Smooth muscle cell (in vitro differentiated cells): ENCODE measurements at regions not wholly inside any gene's neighbourhood (a gene's known extent, or its start where the extent isn't known, plus 50 kb on each side); places are given as distances from the start of the nearest gene placed in this dataset.
A peak's percentile ranks its signal among the peaks of the same experiment; 100 is the strongest.

Source experiments
- DNase-seq: peaks from one replicate; lab custom pipeline; 2025; ENCODE audit not compliant: unreplicated experiment; lab: John Stamatoyannopoulos, UW
- H2AFZ ChIP-seq: fragments of 200-600 bp; sonication (generic); 2 replicates; pipeline ENCODE4 v1.6.0; 2016; ENCODE audit warnings: antibody characterized with exemption, low read depth, mild to moderate bottlenecking
- H3F3A ChIP-seq: fragments of 200-600 bp; sonication (generic); 2 replicates; pipeline ENCODE4 v1.6.0; 2017; ENCODE audit warnings: antibody characterized with exemption, low read depth
- H3K27ac ChIP-seq: fragments of 200-600 bp; sonication (generic); 2 replicates; pipeline ENCODE4 v1.5.1; 2016; ENCODE audit warnings: low read depth, mild to moderate bottlenecking
- H3K27me3 ChIP-seq: fragments of 200-600 bp; sonication (generic); 2 replicates; pipeline ENCODE4 v1.6.1; 2016; ENCODE audit warnings: low read depth, mild to moderate bottlenecking
- H3K36me3 ChIP-seq: fragments of 200-600 bp; sonication (generic); 2 replicates; pipeline ENCODE4 v1.5.1; 2016; ENCODE audit warnings: low read depth
- H3K4me1 ChIP-seq: fragments of 200-600 bp; sonication (generic); 2 replicates; pipeline ENCODE4 v1.5.1; 2016; ENCODE audit warnings: low read depth
- H3K4me2 ChIP-seq: fragments of 200-600 bp; sonication (generic); 2 replicates; pipeline ENCODE4 v1.6.0; 2016; ENCODE audit warnings: mild to moderate bottlenecking
- H3K4me3 ChIP-seq: fragments of 200-600 bp; sonication (generic); 2 replicates; pipeline ENCODE4 v1.5.1; 2016; ENCODE audit warnings: mild to moderate bottlenecking
- H3K79me2 ChIP-seq: fragments of 200-600 bp; sonication (generic); 2 replicates; pipeline ENCODE4 v1.6.0; 2016; ENCODE audit warnings: low read depth, mild to moderate bottlenecking
- H3K9ac ChIP-seq: fragments of 200-600 bp; sonication (generic); 2 replicates; pipeline ENCODE4 v1.6.0; 2016; ENCODE audit warnings: low read depth
- H3K9me3 ChIP-seq: fragments of 200-600 bp; sonication (generic); replicated peaks from 2 replicates; pipeline ENCODE4 v1.5.1; 2016; ENCODE audit warnings: low read depth
- H4K20me1 ChIP-seq: fragments of 200-600 bp; sonication (generic); 2 replicates; pipeline ENCODE4 v1.6.0; 2016; ENCODE audit warnings: low read depth
- CTCF ChIP-seq: fragments of 200-600 bp; sonication (generic); IDR thresholded peaks from 2 replicates; pipeline ENCODE4 v1.5.1; 2017; ENCODE audit warnings: borderline replicate concordance, mild to moderate bottlenecking, antibody characterized with exemption; ENCODE audit not compliant: insufficient read depth, poor library complexity, severe bottlenecking
- WGBS: methylation state at CpG from one replicate; pipeline ENCODE4 v1.1.7; 2016; ENCODE audit warnings: low lambda C conversion rate; 5-methylcytosine and 5-hydroxymethylcytosine counted together

DNA sequence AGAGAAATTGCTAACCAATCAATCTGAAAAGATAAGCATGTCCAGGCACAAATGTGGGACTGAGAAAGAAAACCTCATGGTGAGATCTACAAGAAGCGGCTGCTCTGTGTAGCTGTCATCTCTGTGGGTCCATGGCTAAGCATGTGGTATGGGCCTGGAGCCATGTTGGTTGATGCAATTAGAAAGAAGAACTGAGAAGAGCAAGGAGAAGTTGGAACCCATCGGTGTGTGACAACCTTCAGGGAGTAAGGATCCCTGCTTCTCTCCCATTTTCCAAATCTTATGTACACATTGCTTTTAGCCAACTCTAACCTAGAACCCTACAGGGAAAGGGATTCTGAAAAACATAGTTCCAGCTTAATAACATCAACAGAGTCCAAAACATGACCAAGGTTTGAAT is 890.2 kb downstream of the FSTL5 start:
- H3K9ac ChIP-seq: no peak overlapping the region
- H3K4me3 ChIP-seq: no peak overlapping the region
- H4K20me1 ChIP-seq: no peaks in the 10 kb centered on the region
- WGBS: 100% methylated on average over 2 of the region's 2 CpGs
- no peak for DNase-seq
- no peak overlapping the region for H2AFZ ChIP-seq
- no peaks in the 10 kb centered on the region for H3K27me3 ChIP-seq
- H3K27ac ChIP-seq: no peak overlapping the region
- H3K36me3 ChIP-seq: no peaks in the 10 kb centered on the region
- H3K9me3 ChIP-seq: no peaks in the 10 kb centered on the region
- H3K4me1 ChIP-seq: no peaks in the 10 kb centered on the region
- H3F3A ChIP-seq: no peaks in the 10 kb centered on the region
- no peak overlapping the region for H3K4me2 ChIP-seq
- H3K79me2 ChIP-seq: no peaks in the 10 kb centered on the region
- TF ChIP-seq CTCF: no peak

DNA sequence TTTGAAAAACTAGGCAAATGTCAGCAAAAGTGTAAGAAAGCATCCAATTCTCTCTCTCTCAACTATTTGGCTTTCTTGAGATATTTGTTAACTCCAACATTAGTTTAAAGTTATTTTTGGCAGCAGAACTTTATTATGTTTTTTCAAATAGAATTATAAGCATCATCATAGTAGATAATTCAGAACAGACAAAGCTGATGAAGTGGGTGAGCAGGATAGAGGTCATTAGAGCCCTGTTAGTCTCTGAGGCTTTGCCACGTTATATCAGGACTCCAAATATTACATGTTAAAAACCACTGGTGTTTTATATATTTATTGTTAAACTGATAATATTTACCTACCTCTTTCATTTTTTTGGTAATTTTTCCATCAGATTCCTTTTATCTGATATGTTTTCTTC is 903.0 kb downstream of the FSTL5 start:
- no peak overlapping the region for H2AFZ ChIP-seq
- no peaks in the 10 kb centered on the region for H3K27me3 ChIP-seq
- no peak overlapping the region for H3K9ac ChIP-seq
- H3K36me3 ChIP-seq: no peaks in the 10 kb centered on the region
- H3K79me2 ChIP-seq: no peaks in the 10 kb centered on the region
- 93% methylated on average over 1 of the region's 1 CpG for WGBS
- no peak overlapping the region for H3K27ac ChIP-seq
- no peaks in the 10 kb centered on the region for H4K20me1 ChIP-seq
- H3K4me3 ChIP-seq: no peak overlapping the region
- H3F3A ChIP-seq: no peaks in the 10 kb centered on the region
- TF ChIP-seq CTCF: no peak
- no peaks in the 10 kb centered on the region for H3K4me1 ChIP-seq
- no peak for DNase-seq
- no peak overlapping the region for H3K4me2 ChIP-seq
- H3K9me3 ChIP-seq: peaks cover 4% of the 10 kb centered on the region

DNA sequence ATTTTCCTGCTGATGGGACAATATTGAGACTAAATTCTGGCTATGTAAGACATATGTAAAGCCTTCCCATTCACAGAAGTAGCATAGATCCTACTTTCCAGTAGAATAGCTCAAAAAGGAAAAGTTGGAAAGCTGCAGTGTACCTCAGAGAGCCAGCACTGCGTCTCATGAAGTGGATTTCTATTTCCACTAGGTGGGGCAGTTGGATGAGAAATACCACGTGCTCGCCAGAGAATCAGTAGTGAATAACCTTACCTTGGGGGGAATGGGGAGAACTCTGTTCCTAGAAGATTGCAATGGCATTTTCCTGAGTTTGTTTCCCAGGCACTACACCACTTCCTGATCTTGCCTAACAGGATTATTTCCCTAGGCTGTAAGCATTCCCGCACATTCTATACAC is 907.1 kb downstream of the FSTL5 start:
- H4K20me1 ChIP-seq: no peaks in the 10 kb centered on the region
- H3K27me3 ChIP-seq: no peaks in the 10 kb centered on the region
- H3F3A ChIP-seq: no peaks in the 10 kb centered on the region
- H3K36me3 ChIP-seq: no peaks in the 10 kb centered on the region
- no peaks in the 10 kb centered on the region for H3K79me2 ChIP-seq
- H3K4me1 ChIP-seq: no peaks in the 10 kb centered on the region
- no peak overlapping the region for H3K4me2 ChIP-seq
- DNase-seq: no peak
- H3K27ac ChIP-seq: no peak overlapping the region
- 86% methylated on average over 4 of the region's 4 CpGs for WGBS
- H3K9me3 ChIP-seq: peaks cover 4% of the 10 kb centered on the region
- TF ChIP-seq CTCF: peak; percentile 22
- H3K9ac ChIP-seq: no peak overlapping the region
- no peak overlapping the region for H2AFZ ChIP-seq
- no peak overlapping the region for H3K4me3 ChIP-seq

DNA sequence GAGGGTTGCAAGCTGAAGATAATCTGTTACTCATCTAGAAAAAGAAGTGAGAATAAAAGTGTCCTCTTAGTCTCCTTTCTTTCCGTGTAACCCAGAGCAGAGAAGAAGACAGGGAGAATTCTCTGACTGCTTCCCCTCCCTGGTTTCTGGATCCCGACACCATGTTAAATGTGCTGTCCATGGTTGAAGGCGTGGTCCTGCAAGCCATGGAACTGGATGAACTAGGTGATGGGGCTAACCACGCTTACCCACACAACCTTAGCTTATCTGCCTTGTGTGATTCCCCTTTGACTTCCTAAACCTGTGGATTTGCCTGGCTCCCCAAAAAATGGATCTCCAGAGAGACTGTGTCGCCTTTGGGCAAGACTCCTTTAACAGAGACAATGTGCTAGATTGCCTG is 907.6 kb downstream of the FSTL5 start:
- no peak for DNase-seq
- H3K36me3 ChIP-seq: no peaks in the 10 kb centered on the region
- H3K9ac ChIP-seq: no peak overlapping the region
- no peak overlapping the region for H2AFZ ChIP-seq
- H3K27ac ChIP-seq: no peak overlapping the region
- no peak for TF ChIP-seq CTCF
- no peak overlapping the region for H3K4me2 ChIP-seq
- no peaks in the 10 kb centered on the region for H3K79me2 ChIP-seq
- H4K20me1 ChIP-seq: no peaks in the 10 kb centered on the region
- H3K4me1 ChIP-seq: no peaks in the 10 kb centered on the region
- H3F3A ChIP-seq: no peaks in the 10 kb centered on the region
- H3K4me3 ChIP-seq: no peak overlapping the region
- 91% methylated on average over 5 of the region's 5 CpGs for WGBS
- no peaks in the 10 kb centered on the region for H3K27me3 ChIP-seq
- H3K9me3 ChIP-seq: peaks cover 4% of the 10 kb centered on the region
